Body of pancreas (tissue), 4 donors: ENCODE measurements at regions not wholly inside any gene's neighbourhood (a gene's known extent, or its start where the extent isn't known, plus 50 kb on each side); places are given as distances from the start of the nearest gene placed in this dataset.

Source experiments
- ATAC-seq: fragments of 150-250 bp; one replicate; pipeline ENCODE4 v1.9.1; 2016
- DNase-seq, 4 donors: peaks; one replicate each; pipeline ENCODE4 v3.0.0-alpha.2; 2019
- H3K27ac ChIP-seq, 4 donors: fragments of 200-600 bp; sonication (generic); 1 replicate in 3 of 4; 2 replicates in 1 of 4; pipeline versions ENCODE4 v1.5.1 to v1.6.1; 2016 to 2019; ENCODE audit warnings: mild to moderate bottlenecking in 1 of 4, mixed read lengths in 1 of 4, moderate library complexity in 1 of 4
- H3K27me3 ChIP-seq, 2 donors: fragments of 200-600 bp; sonication (generic); one replicate each; pipeline ENCODE4 v1.6.0; 2016; ENCODE audit warnings: mild to moderate bottlenecking in 1 of 2
- H3K36me3 ChIP-seq, 2 donors: fragments of 200-600 bp; sonication (generic); replicated peaks in 1 of 2; 2 replicates each; pipeline ENCODE4 v1.5.1; 2016; ENCODE audit warnings: low read depth in 2 of 2; ENCODE audit not compliant: insufficient read depth in 1 of 2
- H3K4me1 ChIP-seq: fragments of 200-600 bp; sonication (generic); one replicate; pipeline ENCODE4 v1.6.0; 2016
- H3K4me3 ChIP-seq, 2 donors: fragments of 200-600 bp; sonication (generic); 1 replicate in 1 of 2; 2 replicates in 1 of 2; pipeline ENCODE4 v1.5.1; 2016 to 2019
- H3K9me3 ChIP-seq, 3 donors: fragments of 200-600 bp; sonication (generic); 1 replicate in 2 of 3; 2 replicates in 1 of 3; pipeline ENCODE4 v1.5.1; 2016
- CTCF ChIP-seq, 7 experiments: fragments of 450-650 bp in 4 of 7; fragments of 200-600 bp in 3 of 7; sonication (generic) in 3 of 7; IDR thresholded peaks; one replicate each; pipeline ENCODE4 v1.5.1; 2016 to 2019; ENCODE audit warnings: antibody characterized with exemption in 7 of 7
- POLR2A ChIP-seq, 3 donors: fragments of 450-650 bp; IDR thresholded peaks; one replicate each; pipeline ENCODE4 v1.6.1; 2016; ENCODE audit warnings: antibody characterized with exemption in 3 of 3, mild to moderate bottlenecking in 2 of 3
- WGBS, 2 donors: methylation state at CpG; one replicate each; pipeline ENCODE4 v1.1.5; 2017; 5-methylcytosine and 5-hydroxymethylcytosine counted together
- intact Hi-C: fragments of 100-400 bp; cut with DNase I; formaldehyde crosslinking; loops from one replicate; pipeline ENCODE4 v1.15.1; 2023

GRCh38 chr4:126547352-126547751 is 1085.4 kb upstream of the INTU start:
- TF ChIP-seq POLR2A (IDR thresholded peaks at IDR 0.05) (no peak), CTCF (IDR thresholded peaks at IDR 0.05) (no peak)
- Histone ChIP-seq H3K27me3 (no peaks in the 10 kb centered on the region), H3K9me3 (no peaks in the 10 kb centered on the region), H3K36me3 (no peaks in the 10 kb centered on the region), H3K4me1 (no peaks in the 10 kb centered on the region), H3K27ac (no peak overlapping the region), H3K4me3 (no peak overlapping the region)
- DNase-seq (no peak), ATAC-seq (no peak)
- intact Hi-C loops: no loop called here

- Histone ChIP-seq H3K9me3 (no peaks in the 10 kb centered on the region), H3K36me3 (no peaks in the 10 kb centered on the region), H3K4me3 (no peak overlapping the region), H3K27me3 (no peaks in the 10 kb centered on the region), H3K4me1 (no peaks in the 10 kb centered on the region), H3K27ac (no peak overlapping the region)
- intact Hi-C loops: no loop called here
- ATAC-seq (no peak), DNase-seq (no peak)
- TF ChIP-seq CTCF (IDR thresholded peaks at IDR 0.05) (no peak), POLR2A (IDR thresholded peaks at IDR 0.05) (no peak)
These were observed 1083.9 kb upstream of the INTU start for GRCh38 chr4:126548890-126549289.

GRCh38 chr4:126552321-126552720 is 1080.4 kb upstream of the INTU start:
- 3 to 28% methylated on average over 1 of the region's 1 CpG for WGBS, 2 donors
- intact Hi-C loops: no loop called here
- no peak for ATAC-seq

GRCh38 chr4:126553248-126553647 is 1079.5 kb upstream of the INTU start:
- DNase-seq: no peak
- Histone ChIP-seq H3K4me1 (no peaks in the 10 kb centered on the region), H3K27me3 (no peaks in the 10 kb centered on the region), H3K36me3 (no peaks in the 10 kb centered on the region), H3K9me3 (no peaks in the 10 kb centered on the region), H3K27ac (no peak overlapping the region), H3K4me3 (no peak overlapping the region)
- WGBS, 2 donors: 39 to 62% methylated on average over 2 of the region's 2 CpGs
- ATAC-seq: no peak
- TF ChIP-seq CTCF (IDR thresholded peaks at IDR 0.05) (no peak), POLR2A (IDR thresholded peaks at IDR 0.05) (no peak)
- intact Hi-C loops: no loop called here

More at GRCh38 chr4:126552321-126552720, 1080.4 kb upstream of the INTU start:
- no peak overlapping the region for H3K27ac ChIP-seq
- no peak for DNase-seq
- H3K4me1 ChIP-seq: no peaks in the 10 kb centered on the region
- no peaks in the 10 kb centered on the region for H3K9me3 ChIP-seq
- TF ChIP-seq POLR2A (IDR thresholded peaks at IDR 0.05) (no peak), CTCF (IDR thresholded peaks at IDR 0.05) (no peak)
- no peaks in the 10 kb centered on the region for H3K27me3 ChIP-seq
- H3K4me3 ChIP-seq: no peak overlapping the region
- H3K36me3 ChIP-seq: no peaks in the 10 kb centered on the region

- H3K4me1 ChIP-seq: no peaks in the 10 kb centered on the region
- ATAC-seq (no peak), DNase-seq (no peak)
- TF ChIP-seq CTCF (IDR thresholded peaks at IDR 0.05) (no peak), POLR2A (IDR thresholded peaks at IDR 0.05) (no peak)
- H3K9me3 ChIP-seq: no peaks in the 10 kb centered on the region
- 55 to 58% methylated on average over 2 of the region's 2 CpGs for WGBS, 2 donors
- intact Hi-C loops: no loop called here
- no peaks in the 10 kb centered on the region for H3K27me3 ChIP-seq
- H3K36me3 ChIP-seq: no peaks in the 10 kb centered on the region
- no peak overlapping the region for H3K4me3 ChIP-seq
- no peak overlapping the region for H3K27ac ChIP-seq
These were observed 1074.2 kb upstream of the INTU start for GRCh38 chr4:126558596-126558995.
